ENCODE measurements at regions not wholly inside any gene's neighbourhood (a gene's known extent, or its start where the extent isn't known, plus 50 kb on each side); places are given as distances from the start of the nearest gene placed in this dataset.

DNA sequence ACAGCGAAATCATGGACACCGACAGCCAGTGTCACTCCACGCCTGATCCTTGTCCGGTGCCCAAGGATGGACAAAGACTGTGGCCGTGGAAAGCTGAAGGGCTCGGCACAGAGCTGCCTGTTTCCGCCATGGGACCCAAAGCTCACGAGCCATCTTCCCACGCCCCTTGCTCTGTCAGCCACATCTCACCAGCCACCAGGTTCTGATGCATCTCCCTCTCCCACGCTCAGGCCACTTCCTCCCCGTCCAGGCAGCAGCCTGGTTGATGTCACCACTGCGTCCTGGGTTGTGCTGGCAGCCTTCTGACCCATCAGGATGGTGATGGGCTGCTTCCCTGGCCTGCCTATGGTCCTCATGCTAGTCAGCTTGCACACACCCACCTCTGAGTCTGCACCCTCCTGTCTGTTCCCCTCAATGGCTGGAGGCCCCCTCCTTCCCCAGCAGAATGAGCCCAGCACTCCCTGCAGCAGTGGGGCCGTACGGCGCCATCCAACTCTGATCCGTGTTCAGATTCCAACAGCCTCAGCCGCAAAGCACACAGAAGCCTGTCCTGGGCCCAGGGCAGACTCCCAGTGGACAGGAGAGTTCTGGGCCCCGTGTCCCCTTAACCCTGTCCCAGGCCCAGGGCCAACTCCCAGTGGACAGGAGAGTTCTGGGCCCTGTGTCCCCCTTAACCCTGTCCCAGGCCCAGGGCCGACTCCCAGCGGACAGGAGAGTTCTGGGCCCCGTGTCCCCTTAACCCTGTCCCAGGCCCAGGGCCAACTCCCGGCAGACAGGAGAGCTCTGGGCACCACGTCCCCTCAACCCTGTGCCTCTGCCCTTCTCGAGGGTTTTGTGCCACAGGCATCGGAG lies 259.5 kb downstream of the BRD1 start:
- no peak overlapping the region for H3K27ac ChIP-seq (ENCODE audit: low read length)
- no peaks in the 10 kb centered on the region for H3K27me3 ChIP-seq (ENCODE audit: low read depth, low read length)
- H3K36me3 ChIP-seq (ENCODE audit: control insufficient read depth in 1 of 2, insufficient read depth in 2 of 2, low read length in 2 of 2) = no peaks in the 10 kb centered on the region
- H3K4me1 ChIP-seq (ENCODE audit: control insufficient read depth in 1 of 2, insufficient read depth in 2 of 2, low read length in 2 of 2) = no peaks in the 10 kb centered on the region
- H3K4me3 ChIP-seq (ENCODE audit: low read depth in 1 of 2, low read length in 2 of 2) = no peak overlapping the region
- H3K9me3 ChIP-seq (ENCODE audit: control insufficient read depth in 1 of 2, low read length in 2 of 2) = no peaks in the 10 kb centered on the region

DNA sequence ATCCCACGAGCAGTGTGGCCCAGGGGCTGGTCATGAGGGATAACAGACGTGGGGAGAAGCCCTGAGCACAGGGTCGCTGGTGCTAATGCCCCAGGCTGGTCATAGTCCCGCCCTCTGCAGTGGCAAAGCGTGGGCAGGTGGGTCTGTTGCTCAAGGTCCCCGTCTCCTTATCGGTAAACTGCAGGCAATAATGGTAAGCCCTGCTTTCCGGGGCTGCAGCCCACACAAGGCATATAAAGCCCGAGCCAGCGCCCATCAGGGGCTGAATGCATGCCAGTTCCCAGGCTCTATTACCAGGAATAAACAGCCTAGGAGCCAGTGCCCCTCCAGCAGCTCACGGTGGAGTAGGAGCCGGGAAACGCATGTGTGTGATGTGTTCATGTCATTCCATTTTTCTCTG lies 261.0 kb downstream of the BRD1 start:
- Histone ChIP-seq H3K27ac (ENCODE audit: low read length) (no peak overlapping the region), H3K4me3 (ENCODE audit: low read depth in 1 of 2, low read length in 2 of 2) (no peak overlapping the region), H3K36me3 (ENCODE audit: control insufficient read depth in 1 of 2, insufficient read depth in 2 of 2, low read length in 2 of 2) (no peaks in the 10 kb centered on the region), H3K27me3 (ENCODE audit: low read depth, low read length) (no peaks in the 10 kb centered on the region), H3K9me3 (ENCODE audit: control insufficient read depth in 1 of 2, low read length in 2 of 2) (no peaks in the 10 kb centered on the region), H3K4me1 (ENCODE audit: control insufficient read depth in 1 of 2, insufficient read depth in 2 of 2, low read length in 2 of 2) (no peaks in the 10 kb centered on the region)

DNA sequence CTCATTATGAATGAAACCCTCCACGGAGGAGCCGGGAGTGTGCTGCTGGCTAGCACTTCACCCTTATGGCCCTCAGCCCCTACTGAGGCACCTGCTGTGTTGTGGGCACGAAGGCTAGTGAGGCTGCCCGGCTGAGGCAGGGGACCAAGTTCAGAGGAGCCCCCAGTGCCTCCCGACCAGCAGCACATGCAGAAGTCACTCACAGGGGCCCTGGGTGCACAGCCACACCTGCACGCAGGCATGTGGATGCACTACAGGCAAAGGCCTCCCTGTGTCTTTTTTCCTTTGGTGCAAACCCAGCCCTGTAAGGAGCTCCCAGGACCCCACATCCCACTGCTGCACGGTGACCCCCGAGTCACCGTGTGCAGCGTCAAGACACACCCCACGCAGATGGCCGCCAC lies 261.5 kb downstream of the BRD1 start:
- Histone ChIP-seq H3K27me3 (ENCODE audit: low read depth, low read length) (no peaks in the 10 kb centered on the region), H3K4me3 (ENCODE audit: low read depth in 1 of 2, low read length in 2 of 2) (no peak overlapping the region), H3K9me3 (ENCODE audit: control insufficient read depth in 1 of 2, low read length in 2 of 2) (no peaks in the 10 kb centered on the region), H3K4me1 (ENCODE audit: control insufficient read depth in 1 of 2, insufficient read depth in 2 of 2, low read length in 2 of 2) (no peaks in the 10 kb centered on the region), H3K36me3 (ENCODE audit: control insufficient read depth in 1 of 2, insufficient read depth in 2 of 2, low read length in 2 of 2) (no peaks in the 10 kb centered on the region), H3K27ac (ENCODE audit: low read length) (no peak overlapping the region)

DNA sequence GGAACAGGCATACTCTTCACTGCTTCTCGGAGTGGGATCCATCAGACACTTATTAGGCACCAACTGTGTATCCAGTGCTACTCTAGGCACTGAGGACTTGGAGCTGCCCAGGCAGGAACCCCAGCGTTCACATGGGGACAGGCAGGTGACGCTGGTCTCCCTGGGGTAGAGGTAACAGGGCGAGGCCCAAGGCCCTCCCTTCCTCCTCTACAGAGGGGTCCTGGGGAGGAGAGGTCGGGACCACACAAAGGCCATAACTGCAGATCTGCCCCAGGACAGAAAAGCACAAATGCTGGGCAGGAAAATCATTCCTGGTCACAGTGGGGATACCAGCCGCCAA lies 262.2 kb downstream of the BRD1 start:
- Histone ChIP-seq H3K27ac (ENCODE audit: low read length) (no peak overlapping the region), H3K4me3 (ENCODE audit: low read depth in 1 of 2, low read length in 2 of 2) (no peak overlapping the region), H3K4me1 (ENCODE audit: control insufficient read depth in 1 of 2, insufficient read depth in 2 of 2, low read length in 2 of 2) (no peaks in the 10 kb centered on the region), H3K27me3 (ENCODE audit: low read depth, low read length) (no peaks in the 10 kb centered on the region), H3K9me3 (ENCODE audit: control insufficient read depth in 1 of 2, low read length in 2 of 2) (no peaks in the 10 kb centered on the region), H3K36me3 (ENCODE audit: control insufficient read depth in 1 of 2, insufficient read depth in 2 of 2, low read length in 2 of 2) (no peaks in the 10 kb centered on the region)

DNA sequence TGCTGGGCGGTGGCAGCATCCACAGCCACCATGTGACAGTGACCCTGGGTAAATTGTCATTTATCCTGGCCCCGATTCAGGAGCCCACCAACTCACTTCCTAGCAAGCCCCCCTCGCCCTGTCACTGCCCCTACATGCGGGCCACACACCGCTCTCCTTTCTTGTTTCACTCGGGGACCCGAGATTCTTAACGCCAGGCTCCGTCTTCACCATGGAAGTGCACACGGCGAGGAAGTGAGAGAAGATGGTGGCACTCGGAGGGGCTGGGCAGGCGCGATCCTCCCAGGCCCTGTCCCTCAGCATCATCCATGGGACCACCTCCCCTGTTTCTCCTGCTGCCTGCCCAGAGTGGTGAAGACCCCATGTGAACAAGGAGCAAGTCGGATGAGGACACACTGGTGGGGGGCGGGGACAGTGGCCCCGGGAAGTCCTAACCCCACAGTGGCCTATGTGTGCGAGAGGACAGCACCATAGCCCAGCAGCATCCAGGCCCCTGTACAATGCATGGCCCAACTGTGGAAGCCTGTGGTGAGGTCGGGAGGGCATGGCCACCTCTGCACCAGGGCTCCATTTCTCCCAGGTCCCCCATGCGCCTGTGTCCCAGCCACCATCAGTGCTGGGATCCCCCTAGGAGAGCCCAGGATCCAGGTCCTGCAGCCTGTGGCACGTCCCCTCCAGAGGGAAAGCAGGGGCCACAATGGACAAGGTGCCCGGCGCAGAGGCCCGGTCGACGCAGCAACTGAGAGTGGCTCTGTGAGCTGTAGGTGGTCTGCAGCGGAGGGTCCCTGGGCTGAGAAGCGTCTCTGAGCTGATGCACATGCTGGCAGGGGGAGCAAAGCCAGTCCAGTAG lies 262.8 kb downstream of the BRD1 start:
- H3K27ac ChIP-seq (ENCODE audit: low read length) = no peak overlapping the region
- no peaks in the 10 kb centered on the region for H3K4me1 ChIP-seq (ENCODE audit: control insufficient read depth in 1 of 2, insufficient read depth in 2 of 2, low read length in 2 of 2)
- no peaks in the 10 kb centered on the region for H3K9me3 ChIP-seq (ENCODE audit: control insufficient read depth in 1 of 2, low read length in 2 of 2)
- no peak overlapping the region for H3K4me3 ChIP-seq (ENCODE audit: low read depth in 1 of 2, low read length in 2 of 2)
- H3K36me3 ChIP-seq (ENCODE audit: control insufficient read depth in 1 of 2, insufficient read depth in 2 of 2, low read length in 2 of 2) = no peaks in the 10 kb centered on the region
- H3K27me3 ChIP-seq (ENCODE audit: low read depth, low read length) = no peaks in the 10 kb centered on the region

DNA sequence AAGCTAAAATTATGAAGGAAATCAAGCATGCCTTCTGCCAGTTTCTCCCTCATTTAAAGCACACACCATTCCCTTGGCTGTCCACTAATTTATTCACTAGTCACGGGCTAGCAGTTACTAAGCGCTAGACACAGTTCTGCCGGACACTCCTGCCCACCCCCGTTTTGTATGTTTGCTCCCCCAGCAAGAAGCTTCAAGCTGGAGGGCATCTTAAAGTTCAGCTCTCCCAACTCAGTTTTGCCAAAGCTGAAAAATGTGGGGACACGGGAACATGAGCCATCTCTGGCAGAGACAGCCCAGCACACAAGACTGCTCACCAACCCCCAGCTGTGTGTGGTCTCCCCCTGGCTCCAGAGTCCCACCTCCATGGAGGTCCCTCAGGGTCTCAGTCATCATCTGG lies 263.6 kb downstream of the BRD1 start:
- no peaks in the 10 kb centered on the region for H3K27me3 ChIP-seq (ENCODE audit: low read depth, low read length)
- H3K4me3 ChIP-seq (ENCODE audit: low read depth in 1 of 2, low read length in 2 of 2) = no peak overlapping the region
- H3K9me3 ChIP-seq (ENCODE audit: control insufficient read depth in 1 of 2, low read length in 2 of 2) = no peaks in the 10 kb centered on the region
- no peak overlapping the region for H3K27ac ChIP-seq (ENCODE audit: low read length)
- H3K4me1 ChIP-seq (ENCODE audit: control insufficient read depth in 1 of 2, insufficient read depth in 2 of 2, low read length in 2 of 2) = no peaks in the 10 kb centered on the region
- H3K36me3 ChIP-seq (ENCODE audit: control insufficient read depth in 1 of 2, insufficient read depth in 2 of 2, low read length in 2 of 2) = no peaks in the 10 kb centered on the region

DNA sequence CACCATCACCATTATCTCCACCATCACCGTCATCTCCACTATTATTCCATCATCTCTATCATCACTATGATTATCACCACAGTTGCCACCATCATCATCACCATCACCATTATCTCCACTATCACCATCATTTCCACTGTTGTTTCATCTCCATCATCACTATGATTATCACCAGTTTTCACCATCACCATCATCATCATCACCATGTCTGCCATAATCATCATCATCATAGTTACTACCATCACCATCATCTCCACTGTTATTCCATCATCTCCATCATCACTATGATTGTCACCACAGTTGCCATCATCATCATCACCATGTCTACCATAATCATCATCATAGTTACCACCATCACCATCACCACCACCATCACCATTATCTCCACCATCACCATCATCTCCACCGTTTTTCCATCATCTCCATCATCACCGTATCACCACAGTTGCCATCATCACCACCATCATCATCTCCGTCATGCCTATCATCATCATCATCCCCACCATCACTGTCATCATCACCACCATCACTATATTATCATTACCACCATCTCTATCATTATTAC lies 264.9 kb downstream of the BRD1 start:
- Histone ChIP-seq H3K36me3 (ENCODE audit: control insufficient read depth in 1 of 2, insufficient read depth in 2 of 2, low read length in 2 of 2) (no peaks in the 10 kb centered on the region), H3K27ac (ENCODE audit: low read length) (no peak overlapping the region), H3K4me3 (ENCODE audit: low read depth in 1 of 2, low read length in 2 of 2) (no peak overlapping the region), H3K27me3 (ENCODE audit: low read depth, low read length) (no peaks in the 10 kb centered on the region), H3K9me3 (ENCODE audit: control insufficient read depth in 1 of 2, low read length in 2 of 2) (no peaks in the 10 kb centered on the region), H3K4me1 (ENCODE audit: control insufficient read depth in 1 of 2, insufficient read depth in 2 of 2, low read length in 2 of 2) (no peaks in the 10 kb centered on the region)

DNA sequence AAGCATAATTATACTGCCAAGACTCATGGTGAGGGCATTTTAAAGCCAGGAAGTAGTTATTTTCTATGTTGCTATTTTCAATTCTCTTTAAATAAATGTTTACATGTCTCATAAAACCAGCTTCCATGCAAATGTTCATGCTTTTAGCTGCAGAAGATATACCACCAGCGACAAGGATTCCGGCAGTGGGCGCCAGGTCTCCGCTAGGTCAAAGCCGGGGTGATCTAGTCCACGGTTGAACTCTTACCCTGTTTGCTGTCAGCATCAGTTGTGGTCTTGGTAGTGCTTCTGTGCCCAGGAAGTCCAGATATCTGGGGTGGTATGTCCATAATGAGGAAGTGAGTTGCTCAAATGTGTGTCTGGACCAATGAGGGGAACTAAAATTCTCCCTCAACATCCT lies 265.7 kb downstream of the BRD1 start:
- no peaks in the 10 kb centered on the region for H3K27me3 ChIP-seq (ENCODE audit: low read depth, low read length)
- H3K27ac ChIP-seq (ENCODE audit: low read length) = no peak overlapping the region
- no peaks in the 10 kb centered on the region for H3K4me1 ChIP-seq (ENCODE audit: control insufficient read depth in 1 of 2, insufficient read depth in 2 of 2, low read length in 2 of 2)
- H3K36me3 ChIP-seq (ENCODE audit: control insufficient read depth in 1 of 2, insufficient read depth in 2 of 2, low read length in 2 of 2) = no peaks in the 10 kb centered on the region
- no peak overlapping the region for H3K4me3 ChIP-seq (ENCODE audit: low read depth in 1 of 2, low read length in 2 of 2)
- no peaks in the 10 kb centered on the region for H3K9me3 ChIP-seq (ENCODE audit: control insufficient read depth in 1 of 2, low read length in 2 of 2)

DNA sequence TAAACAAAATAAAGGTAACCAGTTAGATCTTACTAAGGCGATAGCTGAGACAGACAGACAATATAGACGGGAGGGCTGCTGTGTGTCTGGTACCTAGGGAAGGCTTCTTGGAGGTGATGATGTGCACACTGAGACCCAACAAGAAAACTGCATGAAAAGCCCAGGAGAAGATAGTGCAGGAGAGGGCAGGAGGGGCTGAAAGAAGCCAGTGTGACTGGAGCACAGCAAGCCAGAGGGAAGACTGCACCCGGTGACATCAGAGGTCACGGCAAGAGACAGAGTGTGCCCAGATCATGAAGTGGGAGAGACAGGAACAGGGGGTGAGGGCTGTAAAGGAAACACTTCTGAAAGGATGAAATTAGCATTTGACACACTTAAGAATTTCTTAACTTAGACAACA lies 266.3 kb downstream of the BRD1 start:
- no peaks in the 10 kb centered on the region for H3K9me3 ChIP-seq (ENCODE audit: control insufficient read depth in 1 of 2, low read length in 2 of 2)
- no peaks in the 10 kb centered on the region for H3K36me3 ChIP-seq (ENCODE audit: control insufficient read depth in 1 of 2, insufficient read depth in 2 of 2, low read length in 2 of 2)
- H3K4me3 ChIP-seq (ENCODE audit: low read depth in 1 of 2, low read length in 2 of 2) = no peak overlapping the region
- H3K27ac ChIP-seq (ENCODE audit: low read length) = no peak overlapping the region
- H3K4me1 ChIP-seq (ENCODE audit: control insufficient read depth in 1 of 2, insufficient read depth in 2 of 2, low read length in 2 of 2) = no peaks in the 10 kb centered on the region
- no peaks in the 10 kb centered on the region for H3K27me3 ChIP-seq (ENCODE audit: low read depth, low read length)

DNA sequence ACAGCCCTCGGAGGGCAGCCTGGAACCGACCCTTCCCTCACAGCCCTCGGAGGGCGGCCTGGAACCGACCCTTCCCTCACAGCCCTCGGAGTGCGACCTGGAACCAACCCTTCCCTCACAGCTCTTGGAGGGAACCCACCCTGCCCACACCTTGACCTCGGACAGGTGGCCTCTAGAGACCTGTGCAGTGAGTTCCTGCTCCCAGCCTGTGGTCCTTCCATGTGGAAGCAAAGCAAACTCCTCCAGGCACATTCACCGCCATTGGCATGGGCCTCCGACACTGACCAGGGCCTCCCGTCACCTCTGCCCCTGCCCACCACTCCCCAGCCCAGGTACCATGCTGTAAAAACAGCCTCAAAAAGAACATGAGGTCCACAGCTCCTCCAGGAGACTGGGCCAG lies 272.1 kb downstream of the BRD1 start:
- H3K4me3 ChIP-seq (ENCODE audit: low read depth in 1 of 2, low read length in 2 of 2) = no peak overlapping the region
- no peak overlapping the region for H3K27ac ChIP-seq (ENCODE audit: low read length)
- H3K36me3 ChIP-seq (ENCODE audit: control insufficient read depth in 1 of 2, insufficient read depth in 2 of 2, low read length in 2 of 2) = no peaks in the 10 kb centered on the region
- H3K27me3 ChIP-seq (ENCODE audit: low read depth, low read length) = no peaks in the 10 kb centered on the region
- peaks cover 0 to 12% of the 10 kb centered on the region in 2 donors for H3K9me3 ChIP-seq (ENCODE audit: control insufficient read depth in 1 of 2, low read length in 2 of 2)
- no peaks in the 10 kb centered on the region for H3K4me1 ChIP-seq (ENCODE audit: control insufficient read depth in 1 of 2, insufficient read depth in 2 of 2, low read length in 2 of 2)

DNA sequence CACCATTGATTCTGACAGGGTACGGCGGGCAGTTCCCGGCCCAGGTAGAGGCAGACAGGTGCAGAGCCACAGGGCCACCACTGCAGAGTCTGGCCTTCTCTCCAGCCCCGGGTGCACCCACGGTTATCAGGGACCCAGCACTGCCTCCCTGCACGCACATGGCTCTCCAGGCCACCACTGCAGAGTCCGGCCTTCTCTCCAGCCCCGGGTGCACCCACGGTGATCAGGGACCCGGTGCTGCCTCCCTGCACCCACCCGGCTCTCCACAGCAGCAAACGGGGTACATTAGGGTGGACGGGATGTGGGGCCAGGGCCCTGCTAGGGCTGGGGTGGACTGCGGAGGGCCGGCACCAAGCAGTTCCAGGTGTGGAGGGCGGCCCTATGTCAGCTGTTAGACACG lies 272.9 kb downstream of the BRD1 start:
- H3K27ac ChIP-seq (ENCODE audit: low read length) = no peak overlapping the region
- H3K27me3 ChIP-seq (ENCODE audit: low read depth, low read length) = no peaks in the 10 kb centered on the region
- H3K9me3 ChIP-seq (ENCODE audit: control insufficient read depth in 1 of 2, low read length in 2 of 2) = peaks cover 0 to 15% of the 10 kb centered on the region in 2 donors
- H3K36me3 ChIP-seq (ENCODE audit: control insufficient read depth in 1 of 2, insufficient read depth in 2 of 2, low read length in 2 of 2) = no peaks in the 10 kb centered on the region
- H3K4me3 ChIP-seq (ENCODE audit: low read depth in 1 of 2, low read length in 2 of 2) = no peak overlapping the region
- no peaks in the 10 kb centered on the region for H3K4me1 ChIP-seq (ENCODE audit: control insufficient read depth in 1 of 2, insufficient read depth in 2 of 2, low read length in 2 of 2)

Measured in muscle layer of duodenum (tissue), 2 donors.